ENCODE measurements at regions not wholly inside any gene's neighbourhood (a gene's known extent, or its start where the extent isn't known, plus 50 kb on each side); places are given as distances from the start of the nearest gene placed in this dataset.

DNA sequence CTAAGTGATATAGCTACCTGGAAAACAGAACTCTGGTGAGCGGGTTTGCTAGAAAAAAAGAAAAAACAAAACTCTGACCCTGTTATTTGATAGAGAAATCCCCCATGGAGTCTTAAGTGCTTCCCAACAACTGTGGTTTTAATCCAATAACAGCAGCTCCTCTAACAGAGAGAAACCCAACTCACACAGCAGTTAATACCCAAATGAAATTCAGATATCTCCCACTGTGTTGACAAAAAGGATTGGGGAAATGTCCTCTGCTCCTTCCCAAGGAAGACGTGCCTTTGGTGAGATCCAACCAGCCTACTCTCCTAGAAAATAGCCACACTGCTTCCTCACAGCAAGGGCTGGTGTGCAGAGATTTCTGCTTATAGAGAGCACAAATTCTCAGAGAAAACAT lies 200.4 kb upstream of the FBXL4 start:
- Histone ChIP-seq H2BK15ac (ENCODE audit: low read length) (no peak overlapping the region), H3K4me1 (replicated peaks in 1 of 4; ENCODE audit: control insufficient read depth in 3 of 4, insufficient read depth in 4 of 4, low read length in 3 of 4) (peaks cover 0 to 6% (median 0%) of the 10 kb centered on the region in 4 experiments; a peak in 1 of 7 replicates), H3K9ac (replicated peaks in 1 of 4; ENCODE audit: extremely low read depth in 1 of 4, low read depth in 3 of 4, low read length in 3 of 4) (no peak overlapping the region), H3K14ac (ENCODE audit: insufficient read length) (no peak overlapping the region), H2AFZ (ENCODE audit: low read length) (no peak overlapping the region), H3K27ac (ENCODE audit: low read depth, low read length) (no peak overlapping the region), H2AK5ac (ENCODE audit: low read depth, low read length) (no peak overlapping the region), H4K8ac (ENCODE audit: extremely low read depth, insufficient read depth, low read length) (no peak overlapping the region), H4K91ac (replicated peaks; ENCODE audit: insufficient read length, low read length) (no peak overlapping the region), H3K79me1 (ENCODE audit: low read depth, low read length) (no peaks in the 10 kb centered on the region), H4K5ac (ENCODE audit: insufficient read length, low read depth, low read length) (no peak overlapping the region), H2BK20ac (ENCODE audit: low read length) (no peak overlapping the region), H3K18ac (ENCODE audit: extremely low read depth, low read length) (no peak overlapping the region), H3K4ac (replicated peaks; ENCODE audit: insufficient read length, low read depth, low read length) (no peak overlapping the region), H2BK12ac (ENCODE audit: low read depth, low read length) (no peak overlapping the region), H3K9me3 (ENCODE audit: insufficient read depth in 2 of 2, low read depth in 1 of 2, low read length in 1 of 2) (no peaks in the 10 kb centered on the region), H3K79me2 (ENCODE audit: control insufficient read depth in 1 of 2, insufficient read depth in 2 of 2, low read length in 2 of 2) (no peaks in the 10 kb centered on the region), H4K20me1 (replicated peaks in 1 of 2; ENCODE audit: control insufficient read depth in 1 of 2, insufficient read depth in 2 of 2, low read length in 2 of 2) (no peaks in the 10 kb centered on the region), H3K27me3 (replicated peaks in 1 of 4; ENCODE audit: control insufficient read depth in 3 of 4, extremely low read depth in 1 of 4, insufficient read depth in 3 of 4, low read length in 3 of 4) (no peaks in the 10 kb centered on the region), H2BK5ac (ENCODE audit: low read depth, low read length) (no peak overlapping the region), H3K56ac (replicated peaks; ENCODE audit: insufficient read length, low read depth, low read length) (no peak overlapping the region), H3K23me2 (ENCODE audit: low read depth, low read length) (no peaks in the 10 kb centered on the region), H2BK120ac (replicated peaks; ENCODE audit: low read depth, low read length) (no peak overlapping the region), H3K36me3 (ENCODE audit: control insufficient read depth in 2 of 4, insufficient read depth in 4 of 4, low read length in 3 of 4) (no peaks in the 10 kb centered on the region), H3K4me2 (ENCODE audit: insufficient read depth in 1 of 2, low read depth in 2 of 2, low read length in 2 of 2) (no peak overlapping the region), H3K4me3 (ENCODE audit: extremely low read depth in 1 of 4, insufficient read depth in 2 of 4, low read depth in 3 of 4, low read length in 4 of 4) (no peak overlapping the region), H3K23ac (ENCODE audit: insufficient read length) (no peak overlapping the region)
- ChIA-PET CTCF (ENCODE audit: partially characterized antibody) (interaction anchor here (0.7 to 5.1 kb wide), 10 partner anchors 9 to 301 kb away, joined by 3 to 37 read pairs (median 4); no protein-coding TSS in a partner anchor), POLR2A (ENCODE audit: partially characterized antibody) (interaction anchor here (0.5 kb wide), 1 partner anchor 83 kb away, joined by 3 read pairs; no protein-coding TSS in a partner anchor)
- WGBS, 2 experiments (ENCODE audit: extremely low coverage in 1 of 2, insufficient coverage in 1 of 2, insufficient read length in 1 of 2, insufficient replicate concordance in 2 of 2, low coverage in 1 of 2, low lambda C conversion rate in 2 of 2, missing lambda C conversion rate in 1 of 2): 73% methylated on average over 2 of the region's 2 CpGs; no CpG with 5 or more reads in 1 of the 2 experiments
- FAIRE-seq (no peak), DNase-seq (ENCODE audit: low read depth in 1 of 2, low spot score in 2 of 2) (no peak)
- TF ChIP-seq ZNF274 (IDR thresholded peaks at IDR 0.05; ENCODE audit: borderline replicate concordance, extremely low read depth, low read length) (no peak), JUND (IDR thresholded peaks at IDR 0.05; ENCODE audit: low read length) (no peak), TEAD4 (IDR thresholded peaks at IDR 0.05; ENCODE audit: low read depth, low read length) (no peak), TBP (IDR thresholded peaks at IDR 0.05; ENCODE audit: low read depth, low read length) (no peak)
- TF ChIP-seq, protein P1, sequence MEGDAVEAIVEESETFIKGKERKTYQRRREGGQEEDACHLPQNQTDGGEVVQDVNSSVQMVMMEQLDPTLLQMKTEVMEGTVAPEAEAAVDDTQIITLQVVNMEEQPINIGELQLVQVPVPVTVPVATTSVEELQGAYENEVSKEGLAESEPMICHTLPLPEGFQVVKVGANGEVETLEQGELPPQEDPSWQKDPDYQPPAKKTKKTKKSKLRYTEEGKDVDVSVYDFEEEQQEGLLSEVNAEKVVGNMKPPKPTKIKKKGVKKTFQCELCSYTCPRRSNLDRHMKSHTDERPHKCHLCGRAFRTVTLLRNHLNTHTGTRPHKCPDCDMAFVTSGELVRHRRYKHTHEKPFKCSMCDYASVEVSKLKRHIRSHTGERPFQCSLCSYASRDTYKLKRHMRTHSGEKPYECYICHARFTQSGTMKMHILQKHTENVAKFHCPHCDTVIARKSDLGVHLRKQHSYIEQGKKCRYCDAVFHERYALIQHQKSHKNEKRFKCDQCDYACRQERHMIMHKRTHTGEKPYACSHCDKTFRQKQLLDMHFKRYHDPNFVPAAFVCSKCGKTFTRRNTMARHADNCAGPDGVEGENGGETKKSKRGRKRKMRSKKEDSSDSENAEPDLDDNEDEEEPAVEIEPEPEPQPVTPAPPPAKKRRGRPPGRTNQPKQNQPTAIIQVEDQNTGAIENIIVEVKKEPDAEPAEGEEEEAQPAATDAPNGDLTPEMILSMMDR (IDR thresholded peaks at IDR 0.05; ENCODE audit: control extremely low read depth in 1 of 3, insufficient read depth in 1 of 3, low read depth in 1 of 3, low read length in 3 of 3): no peak
